GM12801 (cell line): ENCODE measurements at regions not wholly inside any gene's neighbourhood (a gene's known extent, or its start where the extent isn't known, plus 50 kb on each side); places are given as distances from the start of the nearest gene placed in this dataset.

Source experiments
- TF ChIP-seq, protein P1 (sequence below): IDR thresholded peaks from one replicate; pipeline ENCODE4 v1.5.1; 2011; ENCODE audit warnings: control low read depth; ENCODE audit not compliant: insufficient read length; ENCODE audit errors: extremely low read depth

GRCh38 chr5:164498438-164498837 lies 993.0 kb downstream of the MAT2B start:
- TF ChIP-seq, protein P1, sequence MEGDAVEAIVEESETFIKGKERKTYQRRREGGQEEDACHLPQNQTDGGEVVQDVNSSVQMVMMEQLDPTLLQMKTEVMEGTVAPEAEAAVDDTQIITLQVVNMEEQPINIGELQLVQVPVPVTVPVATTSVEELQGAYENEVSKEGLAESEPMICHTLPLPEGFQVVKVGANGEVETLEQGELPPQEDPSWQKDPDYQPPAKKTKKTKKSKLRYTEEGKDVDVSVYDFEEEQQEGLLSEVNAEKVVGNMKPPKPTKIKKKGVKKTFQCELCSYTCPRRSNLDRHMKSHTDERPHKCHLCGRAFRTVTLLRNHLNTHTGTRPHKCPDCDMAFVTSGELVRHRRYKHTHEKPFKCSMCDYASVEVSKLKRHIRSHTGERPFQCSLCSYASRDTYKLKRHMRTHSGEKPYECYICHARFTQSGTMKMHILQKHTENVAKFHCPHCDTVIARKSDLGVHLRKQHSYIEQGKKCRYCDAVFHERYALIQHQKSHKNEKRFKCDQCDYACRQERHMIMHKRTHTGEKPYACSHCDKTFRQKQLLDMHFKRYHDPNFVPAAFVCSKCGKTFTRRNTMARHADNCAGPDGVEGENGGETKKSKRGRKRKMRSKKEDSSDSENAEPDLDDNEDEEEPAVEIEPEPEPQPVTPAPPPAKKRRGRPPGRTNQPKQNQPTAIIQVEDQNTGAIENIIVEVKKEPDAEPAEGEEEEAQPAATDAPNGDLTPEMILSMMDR = no peak

DNA sequence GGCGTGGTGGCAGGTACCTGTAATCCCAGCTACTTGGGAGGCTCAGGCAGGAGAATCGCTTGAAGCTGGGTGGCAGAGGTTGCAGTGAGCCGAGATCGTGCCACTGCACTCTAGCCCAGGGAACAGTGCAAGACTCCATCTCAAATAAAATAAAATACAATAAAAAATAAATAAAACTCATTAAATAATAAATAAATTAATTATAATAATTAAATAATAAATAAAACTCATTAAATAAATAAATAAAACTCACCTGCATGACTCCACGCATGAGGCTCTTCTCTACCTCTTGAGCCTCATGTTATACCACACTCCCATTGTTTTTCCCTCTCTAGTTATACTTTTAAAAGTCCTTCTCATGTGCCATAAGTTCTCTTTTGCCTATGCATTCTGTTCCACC lies 995.4 kb downstream of the MAT2B start:
- TF ChIP-seq, protein P1 = no peak

DNA sequence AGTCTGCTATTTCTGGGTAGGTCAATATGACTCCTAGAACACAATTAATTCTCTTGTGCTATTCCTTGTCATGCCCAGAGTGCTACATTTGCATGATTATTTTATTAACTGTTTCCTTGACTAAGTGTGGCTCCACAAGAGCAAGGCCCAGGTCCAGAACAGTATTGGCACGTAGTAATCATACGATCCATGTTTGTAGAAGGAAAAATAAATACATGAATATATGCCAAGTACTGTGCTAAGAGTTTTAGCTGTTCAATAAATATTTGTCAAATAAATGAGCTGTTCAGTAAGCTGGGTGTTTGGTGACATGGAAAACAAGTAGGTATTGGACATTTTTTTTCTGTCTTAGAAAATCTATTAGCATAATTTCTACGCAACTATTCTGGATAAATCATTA lies 995.9 kb downstream of the MAT2B start:
- TF ChIP-seq, protein P1 = no peak

- TF ChIP-seq, protein P1 = no peak
These were observed 998.8 kb downstream of the MAT2B start for GRCh38 chr5:164504141-164504772.

DNA sequence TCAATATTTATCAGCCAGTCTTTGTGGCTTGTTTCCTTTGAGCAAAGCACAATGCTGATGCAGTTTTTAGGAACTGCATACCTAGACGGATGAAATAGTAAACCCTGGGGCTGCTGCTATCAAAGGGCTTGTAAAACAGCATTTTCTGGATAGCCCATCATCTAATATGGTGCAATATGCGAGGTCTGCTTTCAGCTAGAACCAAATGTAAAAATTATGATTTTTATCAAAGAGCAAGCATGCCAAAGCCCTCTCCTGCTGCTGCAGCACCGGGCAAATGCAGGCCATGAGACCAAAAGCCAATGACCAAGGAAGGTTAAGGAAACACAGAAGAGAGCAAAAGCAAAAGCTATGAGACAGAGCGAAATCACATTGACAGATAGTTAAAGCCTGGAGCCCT lies 1000.4 kb downstream of the MAT2B start:
- TF ChIP-seq, protein P1 = no peak

- TF ChIP-seq, protein P1 = no peak
These were observed 1012.8 kb downstream of the MAT2B start for GRCh38 chr5:164518067-164518740.

DNA sequence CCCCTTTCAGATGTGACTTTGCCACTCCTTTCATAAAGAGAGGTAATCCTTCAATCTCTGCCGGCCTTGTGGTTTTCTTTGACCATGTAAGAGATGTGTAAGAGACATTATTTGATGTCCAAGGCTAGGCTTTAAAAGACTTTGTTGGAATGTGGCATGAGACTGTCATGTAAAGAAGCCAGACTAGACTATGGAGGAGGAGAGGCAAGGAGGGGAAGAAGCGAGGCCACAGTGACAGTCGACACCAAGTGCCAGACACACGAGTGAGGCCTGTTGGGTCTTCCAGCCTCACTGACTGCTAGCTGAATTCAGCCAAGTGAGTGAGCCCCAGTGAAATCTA lies 1013.3 kb downstream of the MAT2B start:
- TF ChIP-seq, protein P1 = no peak
